IMR-90 (cell line): ENCODE measurements at regions not wholly inside any gene's neighbourhood (a gene's known extent, or its start where the extent isn't known, plus 50 kb on each side); places are given as distances from the start of the nearest gene placed in this dataset.

Experiments used
- ATAC-seq: fragments of 200-7000 bp; cut with Tn5 transposase; 2 replicates; pipeline ENCODE4 v1.9.1; 2020; ENCODE audit warnings: low read depth, mild to moderate bottlenecking, moderate library complexity
- BruUV-seq: library from RNA; stranded (reverse); fragments of 400-500 nt; replicated peaks from 2 replicates; lab custom pipeline; 2021; lab: Mats Ljungman, UMichigan
- CTCF ChIA-PET: fragments of 300-600 bp; formaldehyde crosslinking; extraction: SDS; loops from one replicate; lab custom pipeline; 2021; ENCODE audit warnings: antibody characterized with exemption; lab: Yijun Ruan, JAX
- POLR2A ChIA-PET: fragments of 300-600 bp; sonication (Branson Sonifier 250); formaldehyde crosslinking; loops from one replicate; lab custom pipeline; 2022; ENCODE audit warnings: antibody characterized with exemption; ENCODE audit not compliant: unreplicated experiment; lab: Charles Lee
- DNase-seq: peaks from one replicate; pipeline ENCODE4 v3.0.0; 2013
- H2AFZ ChIP-seq: replicated peaks from 2 replicates; pipeline ENCODE3; 2013; ENCODE audit warnings: low read length, mild to moderate bottlenecking; ENCODE audit not compliant: poor library complexity
- H2AK5ac ChIP-seq: 2 replicates; pipeline ENCODE4 v1.6.1; 2013; ENCODE audit warnings: low read depth, low read length, inconsistent platforms
- H2AK9ac ChIP-seq: replicated peaks from 2 replicates; pipeline ENCODE3; 2013; ENCODE audit warnings: mild to moderate bottlenecking, low read depth, low read length, moderate library complexity; ENCODE audit not compliant: poor library complexity
- H2BK120ac ChIP-seq: 2 replicates; pipeline ENCODE4 v1.6.1; 2013; ENCODE audit warnings: low read depth, low read length, inconsistent platforms
- H2BK15ac ChIP-seq: 3 replicates; pipeline ENCODE4 v1.6.1; 2013; ENCODE audit warnings: low read depth, low read length, inconsistent platforms
- H2BK20ac ChIP-seq: 2 replicates; pipeline ENCODE4 v1.6.1; 2013; ENCODE audit warnings: low read depth, mild to moderate bottlenecking, inconsistent platforms, low read length, moderate library complexity
- H2BK5ac ChIP-seq: 2 replicates; pipeline ENCODE4 v1.6.1; 2013; ENCODE audit warnings: mild to moderate bottlenecking, low read depth, low read length, inconsistent platforms; ENCODE audit not compliant: poor library complexity, severe bottlenecking
- H3K14ac ChIP-seq: replicated peaks from 2 replicates; pipeline ENCODE4 v1.6.1; 2013; ENCODE audit warnings: low read depth, low read length, inconsistent platforms
- H3K18ac ChIP-seq: 2 replicates; pipeline ENCODE4 v1.6.1; 2013; ENCODE audit warnings: low read depth, low read length, control low read depth
- H3K23ac ChIP-seq: 2 replicates; pipeline ENCODE4 v1.6.1; 2013; ENCODE audit warnings: low read depth, low read length, inconsistent platforms
- H3K27ac ChIP-seq: 2 replicates; pipeline ENCODE4 v1.5.1; 2013; ENCODE audit warnings: mild to moderate bottlenecking, control low read depth, low read length; ENCODE audit not compliant: insufficient read depth
- H3K27me3 ChIP-seq: 2 replicates; pipeline ENCODE4 v1.6.1; 2013; ENCODE audit warnings: low read length; ENCODE audit not compliant: control insufficient read depth, insufficient read depth
- H3K36me3 ChIP-seq: 2 replicates; pipeline ENCODE4 v1.6.1; 2013; ENCODE audit warnings: low read length, mixed read lengths; ENCODE audit not compliant: control insufficient read depth, insufficient read depth
- H3K4ac ChIP-seq: 2 replicates; pipeline ENCODE4 v1.6.1; 2013; ENCODE audit warnings: low read depth, low read length, inconsistent platforms
- H3K4me1 ChIP-seq: 2 replicates; pipeline ENCODE4 v1.6.1; 2013; ENCODE audit warnings: low read length, mixed read lengths; ENCODE audit not compliant: control insufficient read depth, insufficient read depth
- H3K4me2 ChIP-seq: 2 replicates; pipeline ENCODE4 v1.6.1; 2013; ENCODE audit warnings: low read depth, mild to moderate bottlenecking, control low read depth, low read length, moderate library complexity
- H3K4me3 ChIP-seq: 2 replicates; pipeline ENCODE4 v1.5.1; 2013; ENCODE audit warnings: low read depth, mild to moderate bottlenecking, control low read depth, low read length, moderate library complexity; ENCODE audit not compliant: insufficient read depth
- H3K56ac ChIP-seq: 2 replicates; pipeline ENCODE4 v1.6.1; 2013; ENCODE audit warnings: low read length, inconsistent platforms; ENCODE audit not compliant: insufficient read depth; ENCODE audit errors: extremely low read depth
- H3K79me1 ChIP-seq, 2 experiments: 2 replicates each; pipeline ENCODE4 v1.6.1; 2013; ENCODE audit warnings: low read length in 2 of 2, inconsistent platforms in 1 of 2, low read depth in 1 of 2
- H3K9ac ChIP-seq: 2 replicates; pipeline ENCODE4 v1.6.1; 2013; ENCODE audit warnings: low read depth, low read length, control low read depth
- H3K9me1 ChIP-seq: 2 replicates; pipeline ENCODE4 v1.6.1; 2013; ENCODE audit warnings: low read length, inconsistent platforms; ENCODE audit not compliant: insufficient read depth
- H3K9me3 ChIP-seq: 2 replicates; pipeline ENCODE4 v1.6.1; 2013; ENCODE audit warnings: low read length; ENCODE audit not compliant: control insufficient read depth, insufficient read depth
- H4K20me1 ChIP-seq: 2 replicates; pipeline ENCODE4 v1.6.1; 2013; ENCODE audit warnings: low read length, inconsistent platforms; ENCODE audit not compliant: insufficient read depth
- H4K5ac ChIP-seq: 2 replicates; pipeline ENCODE4 v1.6.1; 2013; ENCODE audit warnings: mild to moderate bottlenecking, low read depth, low read length, control low read depth
- H4K8ac ChIP-seq, 2 experiments: 2 replicates each; pipeline ENCODE4 v1.6.1; 2013; ENCODE audit warnings: low read depth in 2 of 2, low read length in 2 of 2, control low read depth in 1 of 2, inconsistent platforms in 1 of 2
- H4K91ac ChIP-seq: 2 replicates; pipeline ENCODE4 v1.6.1; 2013; ENCODE audit warnings: low read depth, low read length, inconsistent platforms; ENCODE audit not compliant: insufficient read depth
- BHLHE40 ChIP-seq: fragments of 150-350 bp; IDR thresholded peaks from 2 replicates; pipeline ENCODE4 v1.6.1; 2016; ENCODE audit warnings: mild to moderate bottlenecking, low read depth, low read length
- CEBPB ChIP-seq: IDR thresholded peaks from 2 replicates; pipeline ENCODE4 v1.6.1; 2012; ENCODE audit warnings: low read depth, low read length, improper control_type of control experiment
- CHD1 ChIP-seq: IDR thresholded peaks from 2 replicates; pipeline ENCODE4 v1.6.1; 2012; ENCODE audit warnings: low read depth, low read length, improper control_type of control experiment
- FOS ChIP-seq: fragments of 150-350 bp; IDR thresholded peaks from 2 replicates; pipeline ENCODE4 v1.6.1; 2016; ENCODE audit warnings: low read depth, low read length
- MAFK ChIP-seq: IDR thresholded peaks from 2 replicates; pipeline ENCODE4 v1.6.1; 2012; ENCODE audit warnings: low read depth, low read length, improper control_type of control experiment
- MAZ ChIP-seq: IDR thresholded peaks from 2 replicates; pipeline ENCODE4 v1.6.1; 2012; ENCODE audit warnings: low read depth, mild to moderate bottlenecking, low read length, improper control_type of control experiment, moderate library complexity, borderline replicate concordance
- MXI1 ChIP-seq: IDR thresholded peaks from 2 replicates; pipeline ENCODE4 v1.6.1; 2012; ENCODE audit warnings: low read depth, mild to moderate bottlenecking, low read length, moderate library complexity, borderline replicate concordance
- NFE2L2 ChIP-seq: fragments of 150-350 bp; IDR thresholded peaks from 2 replicates; pipeline ENCODE4 v1.6.1; 2016; ENCODE audit warnings: low read depth, mild to moderate bottlenecking, low read length
- POLR2A ChIP-seq: IDR thresholded peaks from 2 replicates; pipeline ENCODE4 v1.6.1; 2012; ENCODE audit warnings: mild to moderate bottlenecking, low read depth, low read length
- RAD21 ChIP-seq: IDR thresholded peaks from 2 replicates; pipeline ENCODE4 v1.6.1; 2012; ENCODE audit warnings: low read length, improper control_type of control experiment
- RCOR1 ChIP-seq: IDR thresholded peaks from 2 replicates; pipeline ENCODE4 v1.6.1; 2012; ENCODE audit warnings: mild to moderate bottlenecking, low read length, improper control_type of control experiment; ENCODE audit not compliant: insufficient replicate concordance
- RFX5 ChIP-seq: IDR thresholded peaks from 2 replicates; pipeline ENCODE4 v1.8.0; 2012; ENCODE audit warnings: low read depth, mild to moderate bottlenecking, low read length, moderate library complexity
- SMC3 ChIP-seq: fragments of 150-350 bp; IDR thresholded peaks from 2 replicates; pipeline ENCODE4 v1.6.1; 2016; ENCODE audit warnings: low read depth, mild to moderate bottlenecking, antibody characterized with exemption, low read length, moderate library complexity
- WGBS, 2 experiments: methylation state at CpG; one replicate each; pipeline versions ENCODE4 v1.1.5 to v1.1.7; 2013; ENCODE audit warnings: missing lambda C conversion rate in 2 of 2; ENCODE audit not compliant: insufficient read length in 1 of 2; ENCODE audit errors: extremely low coverage in 2 of 2; 5-methylcytosine and 5-hydroxymethylcytosine counted together
- dilution Hi-C: fragments of 300-500 bp; cut with HindIII; formaldehyde crosslinking; loops from one replicate; pipeline ENCODE4 v1.14.3; 2018; ENCODE audit warnings: low sequenced_read_pairs; ENCODE audit not compliant: unreplicated experiment
- in situ Hi-C: fragments of 300-500 bp; cut with MboI; formaldehyde crosslinking; loops from 3 replicates; pipeline ENCODE4 v1.14.3; 2019; ENCODE audit warnings: low sequenced_read_pairs, inconsistent platforms, mixed read lengths
- intact Hi-C: fragments of 100-400 bp; cut with micrococcal nuclease; formaldehyde crosslinking; loops from 2 replicates; pipeline ENCODE4 v1.10.0; 2022
- TF ChIP-seq, protein P1 (sequence below): conservative IDR thresholded peaks from 2 replicates; pipeline ENCODE4 v1.5.1; 2012; ENCODE audit warnings: mild to moderate bottlenecking, low read depth, low read length, improper control_type of control experiment
- TF ChIP-seq, protein P2 (sequence below): fragments of 150-350 bp; IDR thresholded peaks from 2 replicates; pipeline ENCODE4 v1.6.1; 2016; ENCODE audit warnings: low read depth, mild to moderate bottlenecking, low read length, moderate library complexity, borderline replicate concordance
- TF ChIP-seq, protein P3 (sequence below): fragments of 150-350 bp; IDR thresholded peaks from 2 replicates; pipeline ENCODE4 v1.6.1; 2017; ENCODE audit warnings: mild to moderate bottlenecking, antibody characterized with exemption, low read length, low read depth

DNA sequence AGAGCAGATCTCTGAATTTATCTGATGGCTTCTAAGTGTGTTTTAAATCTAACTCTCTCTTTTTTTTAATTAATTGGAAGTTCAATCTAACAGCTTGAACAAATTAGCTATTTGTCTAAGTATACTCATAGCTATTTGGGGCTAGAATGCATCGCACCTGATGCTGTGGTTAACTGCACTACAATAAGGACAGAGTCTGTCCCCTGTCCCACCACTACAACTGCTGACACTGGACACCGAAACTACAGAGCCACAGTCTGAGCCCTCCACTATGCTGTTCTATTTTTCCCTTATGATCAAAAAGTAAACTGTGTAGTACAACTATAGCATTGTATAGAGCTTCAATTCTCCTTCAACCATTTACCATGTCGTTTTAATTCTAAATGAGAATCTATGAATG lies 89.4 kb upstream of the AHR start:
- no peak overlapping the region for H2BK120ac ChIP-seq
- H3K27me3 ChIP-seq, result no peaks in the 10 kb centered on the region
- no peaks in the 10 kb centered on the region for H3K9me3 ChIP-seq
- no peak overlapping the region for H3K4me2 ChIP-seq
- H2AK9ac ChIP-seq, result no peak overlapping the region
- H3K4ac ChIP-seq, result no peak overlapping the region
- no peaks in the 10 kb centered on the region for H3K36me3 ChIP-seq
- H2BK5ac ChIP-seq, result no peak overlapping the region
- ChIA-PET POLR2A (no interaction called here), CTCF (interaction anchor here (0.8 kb wide), 1 partner anchor 13 kb away, joined by 4 read pairs; no protein-coding TSS in a partner anchor)
- ATAC-seq (no peak), DNase-seq (no peak)
- no peaks in the 10 kb centered on the region for H3K4me1 ChIP-seq
- no peak overlapping the region for H4K5ac ChIP-seq
- no peak overlapping the region for H2AK5ac ChIP-seq
- no peak overlapping the region for H2BK15ac ChIP-seq
- no peak overlapping the region for H3K14ac ChIP-seq
- no peak overlapping the region for H3K4me3 ChIP-seq
- no TSS peak for BruUV-seq
- WGBS, 2 experiments, result 0% methylated on average over 1 of the region's 3 CpGs; no CpG with 5 or more reads in 1 of the 2 experiments
- dilution Hi-C loops (no loop called here), in situ Hi-C loops (no loop called here), intact Hi-C loops (no loop called here)
- no peak overlapping the region for H3K56ac ChIP-seq
- no peaks in the 10 kb centered on the region for H3K79me1 ChIP-seq
- H2AFZ ChIP-seq, result no peak overlapping the region
- H4K8ac ChIP-seq, result no peak overlapping the region
- H2BK20ac ChIP-seq, result no peak overlapping the region
- no peak overlapping the region for H3K18ac ChIP-seq
- no peak overlapping the region for H3K27ac ChIP-seq
- no peak overlapping the region for H4K91ac ChIP-seq
- H3K9ac ChIP-seq, result no peak overlapping the region
- no peaks in the 10 kb centered on the region for H4K20me1 ChIP-seq
- H3K9me1 ChIP-seq, result no peaks in the 10 kb centered on the region
- TF ChIP-seq RCOR1 (no peak), FOS (no peak), MXI1 (no peak), RFX5 (no peak), RAD21 (no peak), CHD1 (no peak), SMC3 (no peak), MAZ (no peak), MAFK (no peak), BHLHE40 (no peak), NFE2L2 (no peak), CEBPB (no peak), POLR2A (no peak)
- TF ChIP-seq, protein P1, sequence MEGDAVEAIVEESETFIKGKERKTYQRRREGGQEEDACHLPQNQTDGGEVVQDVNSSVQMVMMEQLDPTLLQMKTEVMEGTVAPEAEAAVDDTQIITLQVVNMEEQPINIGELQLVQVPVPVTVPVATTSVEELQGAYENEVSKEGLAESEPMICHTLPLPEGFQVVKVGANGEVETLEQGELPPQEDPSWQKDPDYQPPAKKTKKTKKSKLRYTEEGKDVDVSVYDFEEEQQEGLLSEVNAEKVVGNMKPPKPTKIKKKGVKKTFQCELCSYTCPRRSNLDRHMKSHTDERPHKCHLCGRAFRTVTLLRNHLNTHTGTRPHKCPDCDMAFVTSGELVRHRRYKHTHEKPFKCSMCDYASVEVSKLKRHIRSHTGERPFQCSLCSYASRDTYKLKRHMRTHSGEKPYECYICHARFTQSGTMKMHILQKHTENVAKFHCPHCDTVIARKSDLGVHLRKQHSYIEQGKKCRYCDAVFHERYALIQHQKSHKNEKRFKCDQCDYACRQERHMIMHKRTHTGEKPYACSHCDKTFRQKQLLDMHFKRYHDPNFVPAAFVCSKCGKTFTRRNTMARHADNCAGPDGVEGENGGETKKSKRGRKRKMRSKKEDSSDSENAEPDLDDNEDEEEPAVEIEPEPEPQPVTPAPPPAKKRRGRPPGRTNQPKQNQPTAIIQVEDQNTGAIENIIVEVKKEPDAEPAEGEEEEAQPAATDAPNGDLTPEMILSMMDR, result no peak
- TF ChIP-seq, protein P2, sequence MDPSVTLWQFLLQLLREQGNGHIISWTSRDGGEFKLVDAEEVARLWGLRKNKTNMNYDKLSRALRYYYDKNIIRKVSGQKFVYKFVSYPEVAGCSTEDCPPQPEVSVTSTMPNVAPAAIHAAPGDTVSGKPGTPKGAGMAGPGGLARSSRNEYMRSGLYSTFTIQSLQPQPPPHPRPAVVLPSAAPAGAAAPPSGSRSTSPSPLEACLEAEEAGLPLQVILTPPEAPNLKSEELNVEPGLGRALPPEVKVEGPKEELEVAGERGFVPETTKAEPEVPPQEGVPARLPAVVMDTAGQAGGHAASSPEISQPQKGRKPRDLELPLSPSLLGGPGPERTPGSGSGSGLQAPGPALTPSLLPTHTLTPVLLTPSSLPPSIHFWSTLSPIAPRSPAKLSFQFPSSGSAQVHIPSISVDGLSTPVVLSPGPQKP, result no peak
- TF ChIP-seq, protein P3, sequence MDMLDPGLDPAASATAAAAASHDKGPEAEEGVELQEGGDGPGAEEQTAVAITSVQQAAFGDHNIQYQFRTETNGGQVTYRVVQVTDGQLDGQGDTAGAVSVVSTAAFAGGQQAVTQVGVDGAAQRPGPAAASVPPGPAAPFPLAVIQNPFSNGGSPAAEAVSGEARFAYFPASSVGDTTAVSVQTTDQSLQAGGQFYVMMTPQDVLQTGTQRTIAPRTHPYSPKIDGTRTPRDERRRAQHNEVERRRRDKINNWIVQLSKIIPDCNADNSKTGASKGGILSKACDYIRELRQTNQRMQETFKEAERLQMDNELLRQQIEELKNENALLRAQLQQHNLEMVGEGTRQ, result no peak
- no peak overlapping the region for H3K23ac ChIP-seq
